PFSK-1 (cell line): ENCODE measurements at regions not wholly inside any gene's neighbourhood (a gene's known extent, or its start where the extent isn't known, plus 50 kb on each side); places are given as distances from the start of the nearest gene placed in this dataset.

Source experiments
- FOXP2 ChIP-seq: optimal IDR thresholded peaks from 2 replicates; pipeline ENCODE3; 2011; ENCODE audit warnings: borderline replicate concordance, control low read depth, inconsistent platforms; ENCODE audit not compliant: insufficient read depth; ENCODE audit errors: extremely low read length, extremely low read depth
- POLR2AphosphoS5 ChIP-seq: IDR thresholded peaks from 2 replicates; pipeline ENCODE4 v1.6.1; 2012; ENCODE audit warnings: low read depth, mild to moderate bottlenecking, control low read depth, low read length, moderate library complexity
- REST ChIP-seq, 2 experiments: IDR thresholded peaks; 2 replicates each; pipeline versions ENCODE4 v1.6.1 to v1.8.0; 2011 to 2012; ENCODE audit warnings: low read depth in 2 of 2, low read length in 2 of 2, control low read depth in 1 of 2, inconsistent platforms in 1 of 2, mild to moderate bottlenecking in 1 of 2, moderate library complexity in 1 of 2; ENCODE audit not compliant: insufficient read depth in 1 of 2
- SIN3A ChIP-seq: IDR thresholded peaks from 2 replicates; pipeline ENCODE4 v1.6.1; 2012; ENCODE audit warnings: mild to moderate bottlenecking, low read length, moderate library complexity, borderline replicate concordance; ENCODE audit not compliant: insufficient read depth
- TAF1 ChIP-seq: IDR thresholded peaks from 2 replicates; pipeline ENCODE4 v1.6.1; 2012; ENCODE audit warnings: low read length, control low read depth, borderline replicate concordance; ENCODE audit not compliant: insufficient read depth

DNA sequence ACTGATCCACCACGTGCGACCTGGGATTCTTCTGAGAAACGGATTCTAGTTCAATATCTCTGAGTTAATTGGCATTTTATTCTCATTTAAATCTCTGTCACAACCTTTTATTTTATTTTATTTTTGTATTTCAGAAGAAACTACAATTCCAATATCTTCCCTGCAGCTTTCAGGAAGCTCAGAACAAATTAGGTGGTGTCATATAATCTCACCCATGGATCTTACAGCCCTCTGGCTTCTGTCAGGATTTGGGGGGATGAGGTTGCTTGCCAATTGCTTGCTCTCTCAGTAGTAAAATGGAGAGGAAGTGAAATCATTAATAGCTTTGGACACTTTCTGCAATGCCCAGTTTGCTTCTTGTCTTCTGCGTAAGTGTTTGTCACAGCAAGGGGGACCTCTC lies 205.4 kb downstream of the TLE3 start:
- TF ChIP-seq POLR2AphosphoS5: no peak
- TF ChIP-seq TAF1: no peak
- no peak for TF ChIP-seq FOXP2
- no peak for TF ChIP-seq SIN3A
- no peak for TF ChIP-seq REST (IDR thresholded peaks at IDR 0.05; ENCODE audit: insufficient read depth in 1 of 2, low read depth in 2 of 2, low read length in 2 of 2)

DNA sequence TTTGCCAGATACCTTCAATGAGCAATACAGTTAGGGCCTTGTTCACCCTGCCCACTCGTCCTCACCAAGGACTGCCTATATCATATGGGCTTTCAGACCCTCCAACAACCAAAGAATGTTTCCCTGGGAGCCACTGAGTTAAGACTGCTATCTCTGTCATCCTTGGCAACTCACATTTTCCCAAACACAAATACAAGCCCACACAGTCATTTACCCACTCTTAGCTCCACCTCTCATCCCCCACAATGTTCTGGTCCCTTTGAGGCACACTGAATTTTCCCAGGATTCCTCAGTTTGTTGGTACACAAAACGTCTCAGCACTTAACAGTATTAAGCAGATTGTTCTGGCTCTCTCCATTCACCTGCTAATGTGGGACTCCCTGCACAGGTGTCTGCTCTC lies 204.6 kb downstream of the TLE3 start:
- TF ChIP-seq REST (IDR thresholded peaks at IDR 0.05; ENCODE audit: insufficient read depth in 1 of 2, low read depth in 2 of 2, low read length in 2 of 2): no peak
- no peak for TF ChIP-seq FOXP2
- no peak for TF ChIP-seq POLR2AphosphoS5
- TF ChIP-seq SIN3A: no peak
- no peak for TF ChIP-seq TAF1

GRCh38 chr15:69893863-69894262 lies 203.9 kb downstream of the TLE3 start:
- TF ChIP-seq REST (IDR thresholded peaks at IDR 0.05; ENCODE audit: insufficient read depth in 1 of 2, low read depth in 2 of 2, low read length in 2 of 2) (0 out of 4 replicates have a peak, but pooled peaks of 1 of the 2 experiments have one; percentile 32), FOXP2 (no peak), POLR2AphosphoS5 (no peak), SIN3A (0 out of 2 replicates have a peak, but pooled peaks have one; percentile 52), TAF1 (no peak)

DNA sequence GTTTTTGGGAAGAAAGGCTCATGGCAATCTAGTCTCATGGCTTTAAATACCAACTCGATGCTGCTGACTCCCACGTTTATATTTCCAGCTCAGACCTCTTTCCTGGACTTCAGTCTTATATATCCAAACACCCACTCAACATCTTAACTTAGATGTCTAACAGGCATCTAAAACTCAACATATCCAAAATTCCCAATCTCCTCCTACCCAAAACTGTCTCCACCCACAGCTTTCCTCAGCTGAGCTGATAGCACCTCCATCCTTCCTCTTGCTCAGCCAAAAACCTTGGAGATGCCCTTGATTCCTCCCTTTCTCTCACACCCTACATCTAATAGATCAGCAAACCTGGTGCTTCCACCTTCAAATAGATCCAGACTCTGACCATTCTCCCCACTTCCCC lies 202.5 kb downstream of the TLE3 start:
- TF ChIP-seq SIN3A (no peak), POLR2AphosphoS5 (no peak), TAF1 (no peak), FOXP2 (no peak), REST (IDR thresholded peaks at IDR 0.05; ENCODE audit: insufficient read depth in 1 of 2, low read depth in 2 of 2, low read length in 2 of 2) (no peak)

DNA sequence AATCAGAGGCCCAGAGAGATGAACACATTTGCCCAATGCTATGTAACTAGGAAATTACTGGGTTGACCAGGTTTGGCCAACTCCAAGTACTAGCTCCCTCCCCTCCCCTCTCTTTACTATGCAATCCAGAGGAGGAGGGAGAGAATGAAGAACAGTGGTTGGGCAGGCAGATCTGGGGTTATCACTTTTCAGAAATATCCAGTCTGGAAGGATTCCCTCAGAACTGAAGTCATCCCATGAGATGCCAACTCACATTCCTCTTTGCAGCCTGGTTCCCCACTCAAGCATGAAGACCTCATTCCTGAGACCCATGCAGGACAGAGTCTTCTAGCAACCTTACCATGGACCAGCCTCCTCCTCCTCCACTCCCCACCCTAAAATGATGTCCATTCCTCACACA lies 201.1 kb downstream of the TLE3 start:
- TF ChIP-seq FOXP2 (no peak), POLR2AphosphoS5 (no peak), REST (IDR thresholded peaks at IDR 0.05; ENCODE audit: insufficient read depth in 1 of 2, low read depth in 2 of 2, low read length in 2 of 2) (no peak), SIN3A (no peak), TAF1 (no peak)
